Cerebellar nuclear complex (tissue), 1 donor: ENCODE measurements at regions not wholly inside any gene's neighbourhood (a gene's known extent, or its start where the extent isn't known, plus 50 kb on each side); places are given as distances from the start of the nearest gene placed in this dataset.

ENCODE experiments used
- DNase-seq, 2 experiments: peaks; one replicate each; lab custom pipeline; 2025; lab: John Stamatoyannopoulos, UW

- DNase-seq, result no peak
Measured at GRCh38 chr1:234734869-234735268, 124.9 kb upstream of the IRF2BP2 start.

- no peak for DNase-seq
Measured at GRCh38 chr1:234734412-234734835, 124.4 kb upstream of the IRF2BP2 start.

GRCh38 chr1:234733427-234733826, 123.4 kb upstream of the IRF2BP2 start:
- no peak for DNase-seq

- DNase-seq, result no peak
Measured at GRCh38 chr1:234732671-234733390, 122.9 kb upstream of the IRF2BP2 start.

- DNase-seq, result no peak
Measured at GRCh38 chr1:234732260-234732659, 122.3 kb upstream of the IRF2BP2 start.

- no peak for DNase-seq
Measured at GRCh38 chr1:234731569-234732085, 121.6 kb upstream of the IRF2BP2 start.

GRCh38 chr1:234730770-234731568, 121.0 kb upstream of the IRF2BP2 start:
- no peak for DNase-seq

GRCh38 chr1:234730475-234730769, 120.4 kb upstream of the IRF2BP2 start:
- no peak for DNase-seq

- DNase-seq, result no peak
Measured at GRCh38 chr1:234729561-234730474, 119.8 kb upstream of the IRF2BP2 start.

GRCh38 chr1:234728740-234729139, 118.8 kb upstream of the IRF2BP2 start:
- DNase-seq, result no peak

GRCh38 chr1:234727018-234727940, 117.3 kb upstream of the IRF2BP2 start:
- no peak for DNase-seq

- DNase-seq, result no peak
Measured at GRCh38 chr1:234726359-234726943, 116.5 kb upstream of the IRF2BP2 start.

GRCh38 chr1:234725177-234726132, 115.5 kb upstream of the IRF2BP2 start:
- no peak for DNase-seq

GRCh38 chr1:234724516-234725176, 114.7 kb upstream of the IRF2BP2 start:
- DNase-seq, result peak; percentile 45 to 82

- peak in 1 of 2 experiments; percentile 26 for DNase-seq
Measured at GRCh38 chr1:234722904-234723720, 113.1 kb upstream of the IRF2BP2 start.

GRCh38 chr1:234722270-234722704, 112.3 kb upstream of the IRF2BP2 start:
- no peak for DNase-seq

- DNase-seq, result no peak
Measured at GRCh38 chr1:234721476-234722269, 111.7 kb upstream of the IRF2BP2 start.
